H9 (cell line): ENCODE measurements at regions not wholly inside any gene's neighbourhood (a gene's known extent, or its start where the extent isn't known, plus 50 kb on each side); places are given as distances from the start of the nearest gene placed in this dataset.

Experiments used
- DNase-seq: peaks from one replicate; pipeline ENCODE4 v3.0.0-alpha.2; 2017
- H2AFZ ChIP-seq: one replicate; pipeline ENCODE4 v1.6.1; 2013; ENCODE audit warnings: mild to moderate bottlenecking, low read length, control low read depth, moderate library complexity
- H2AK5ac ChIP-seq: 2 replicates; pipeline ENCODE4 v1.6.1; 2013; ENCODE audit warnings: low read length, control low read depth, mixed read lengths; ENCODE audit not compliant: insufficient read length
- H2BK120ac ChIP-seq: one replicate; pipeline ENCODE4 v1.6.1; 2013; ENCODE audit warnings: low read depth, mild to moderate bottlenecking, low read length, control low read depth, inconsistent platforms; ENCODE audit not compliant: poor library complexity, severe bottlenecking
- H2BK12ac ChIP-seq: 2 replicates; pipeline ENCODE4 v1.6.1; 2013; ENCODE audit warnings: low read length, control low read depth, mixed read lengths, low read depth; ENCODE audit not compliant: insufficient read length
- H2BK15ac ChIP-seq: 2 replicates; pipeline ENCODE4 v1.6.1; 2013; ENCODE audit warnings: low read depth, low read length, control low read depth
- H2BK20ac ChIP-seq: one replicate; pipeline ENCODE4 v1.6.1; 2013; ENCODE audit warnings: low read depth, mild to moderate bottlenecking, low read length, control low read depth, inconsistent platforms; ENCODE audit not compliant: poor library complexity, severe bottlenecking
- H2BK5ac ChIP-seq: 2 replicates; pipeline ENCODE4 v1.6.1; 2013; ENCODE audit warnings: low read length, control low read depth, mixed read lengths; ENCODE audit not compliant: insufficient read length
- H3K14ac ChIP-seq: 2 replicates; pipeline ENCODE4 v1.6.1; 2013; ENCODE audit warnings: low read length, control low read depth; ENCODE audit not compliant: insufficient read depth
- H3K18ac ChIP-seq: 2 replicates; pipeline ENCODE4 v1.6.1; 2013; ENCODE audit warnings: low read depth, mild to moderate bottlenecking, mixed read lengths, low read length, control low read depth; ENCODE audit not compliant: insufficient read length
- H3K23ac ChIP-seq: 2 replicates; pipeline ENCODE4 v1.6.1; 2013; ENCODE audit warnings: low read length, control low read depth, mixed read lengths, low read depth; ENCODE audit not compliant: insufficient read length
- H3K23me2 ChIP-seq: 2 replicates; pipeline ENCODE4 v1.6.1; 2013; ENCODE audit warnings: low read depth, mild to moderate bottlenecking, mixed read lengths, low read length, control low read depth; ENCODE audit not compliant: insufficient read length, poor library complexity, severe bottlenecking
- H3K27ac ChIP-seq: 2 replicates; pipeline ENCODE4 v1.5.1; 2013; ENCODE audit warnings: low read length, control low read depth, mixed read lengths, low read depth; ENCODE audit not compliant: insufficient read length
- H3K27me3 ChIP-seq: 2 replicates; pipeline ENCODE4 v1.6.1; 2013; ENCODE audit warnings: low read length, control low read depth, inconsistent platforms; ENCODE audit not compliant: insufficient read depth
- H3K4ac ChIP-seq: 2 replicates; pipeline ENCODE4 v1.6.1; 2013; ENCODE audit warnings: low read depth, mild to moderate bottlenecking, control low read depth, inconsistent platforms, low read length, moderate library complexity
- H3K4me1 ChIP-seq: 2 replicates; pipeline ENCODE4 v1.6.1; 2013; ENCODE audit warnings: low read length, control low read depth, inconsistent platforms; ENCODE audit not compliant: insufficient read depth
- H3K4me2 ChIP-seq: 2 replicates; pipeline ENCODE4 v1.6.1; 2013; ENCODE audit warnings: low read length, control low read depth, mixed read lengths; ENCODE audit not compliant: insufficient read length, insufficient read depth
- H3K56ac ChIP-seq: 2 replicates; pipeline ENCODE4 v1.6.1; 2013; ENCODE audit warnings: low read depth, mild to moderate bottlenecking, mixed read lengths, low read length, control low read depth; ENCODE audit not compliant: insufficient read length
- H3K79me1 ChIP-seq: 2 replicates; pipeline ENCODE4 v1.6.1; 2013; ENCODE audit warnings: low read depth, mild to moderate bottlenecking, moderate library complexity, low read length, control low read depth, inconsistent platforms; ENCODE audit not compliant: insufficient read depth, poor library complexity, severe bottlenecking
- H3K79me2 ChIP-seq: 2 replicates; pipeline ENCODE4 v1.6.1; 2013; ENCODE audit warnings: low read length, control low read depth, inconsistent platforms; ENCODE audit not compliant: insufficient read depth
- H3K9ac ChIP-seq: 2 replicates; pipeline ENCODE4 v1.6.1; 2013; ENCODE audit warnings: low read length, control low read depth, mixed read lengths; ENCODE audit not compliant: insufficient read length; ENCODE audit errors: extremely low read depth
- H3K9me3 ChIP-seq: one replicate; pipeline ENCODE4 v1.6.1; 2013; ENCODE audit warnings: low read depth, low read length, inconsistent platforms; ENCODE audit not compliant: control insufficient read depth
- H3T11ph ChIP-seq: one replicate; pipeline ENCODE4 v1.6.1; 2013; ENCODE audit warnings: mild to moderate bottlenecking, low read length, control low read depth, inconsistent platforms
- H4K20me1 ChIP-seq: one replicate; pipeline ENCODE4 v1.6.1; 2013; ENCODE audit not compliant: control insufficient read depth, insufficient read length, insufficient read depth
- H4K5ac ChIP-seq: 2 replicates; pipeline ENCODE4 v1.6.1; 2013; ENCODE audit warnings: low read depth, mild to moderate bottlenecking, mixed read lengths, low read length, control low read depth; ENCODE audit not compliant: insufficient read length
- H4K8ac ChIP-seq: replicated peaks from 2 replicates; pipeline ENCODE4 v1.6.1; 2013; ENCODE audit warnings: low read length, control low read depth, mixed read lengths, low read depth; ENCODE audit not compliant: insufficient read length
- H4K91ac ChIP-seq: 2 replicates; pipeline ENCODE4 v1.6.1; 2013; ENCODE audit warnings: low read depth, mild to moderate bottlenecking, moderate library complexity, mixed read lengths, low read length, control low read depth; ENCODE audit not compliant: insufficient read length
- H3K27ac Mint-ChIP-seq, 3 experiments: 2 replicates in 2 of 3; 3 replicates in 1 of 3; pipeline ENCODE4 v1.8.0; 2020 to 2021; ENCODE audit warnings: mixed read lengths in 3 of 3, mild to moderate bottlenecking in 1 of 3, moderate library complexity in 1 of 3
- H3K27me3 Mint-ChIP-seq: 2 replicates; pipeline ENCODE4 v1.8.0; 2021; ENCODE audit warnings: low read depth, mild to moderate bottlenecking, moderate library complexity, mixed read lengths
- H3K36me3 Mint-ChIP-seq, 3 experiments: 2 replicates in 2 of 3; 3 replicates in 1 of 3; pipeline ENCODE4 v1.8.0; 2020 to 2021; ENCODE audit warnings: low read depth in 3 of 3, mixed read lengths in 3 of 3; ENCODE audit not compliant: insufficient read depth in 1 of 3
- H3K4me1 Mint-ChIP-seq, 2 experiments: 2 replicates each; pipeline ENCODE4 v1.8.0; 2020; ENCODE audit warnings: mixed read lengths in 2 of 2
- H3K4me3 Mint-ChIP-seq, 2 experiments: 2 replicates in 1 of 2; 3 replicates in 1 of 2; pipeline ENCODE4 v1.8.0; 2020 to 2021; ENCODE audit warnings: mild to moderate bottlenecking in 2 of 2, mixed read lengths in 2 of 2, moderate library complexity in 1 of 2
- H3K9me3 Mint-ChIP-seq, 2 experiments: 2 replicates in 1 of 2; 3 replicates in 1 of 2; pipeline ENCODE4 v1.8.0; 2020; ENCODE audit warnings: mild to moderate bottlenecking in 2 of 2, mixed read lengths in 2 of 2, moderate library complexity in 1 of 2
- CTCF ChIP-seq: fragments of 200-600 bp; sonication (generic); conservative IDR thresholded peaks from 3 replicates; pipeline ENCODE4 v1.8.0; 2021; ENCODE audit warnings: antibody characterized with exemption, mild to moderate bottlenecking
- WGBS: extraction: QIAGEN DNeasy Blood & Tissue Kit; methylation state at CpG from one replicate; pipeline ENCODE4 v1.1.7; 2013; ENCODE audit warnings: missing lambda C conversion rate, low lambda C conversion rate, mixed read lengths; ENCODE audit not compliant: insufficient read length; ENCODE audit errors: extremely low coverage; 5-methylcytosine and 5-hydroxymethylcytosine counted together

- H3K9me3 ChIP-seq, result no peaks in the 10 kb centered on the region
- no peak overlapping the region for H3K27ac ChIP-seq
- H4K5ac ChIP-seq, result no peak overlapping the region
- no peaks in the 10 kb centered on the region for H3K27me3 Mint-ChIP-seq
- H3K9me3 Mint-ChIP-seq, result no peaks in the 10 kb centered on the region
- no peak overlapping the region for H2BK15ac ChIP-seq
- peaks cover 15 to 31% of the 10 kb centered on the region in 2 experiments for H3K4me1 Mint-ChIP-seq
- no peak overlapping the region for H3K18ac ChIP-seq
- H2BK12ac ChIP-seq, result no peak overlapping the region
- H3K23ac ChIP-seq, result no peak overlapping the region
- no peak overlapping the region for H3K4me3 Mint-ChIP-seq
- DNase-seq, result no peak
- WGBS, result no CpG with 5 or more reads among the region's 4 CpGs
- no peak for TF ChIP-seq CTCF
- H2BK120ac ChIP-seq, result no peak overlapping the region
- H2BK20ac ChIP-seq, result no peak overlapping the region
- no peak overlapping the region for H3K4me2 ChIP-seq
- H3K79me1 ChIP-seq, result no peaks in the 10 kb centered on the region
- H2BK5ac ChIP-seq, result no peak overlapping the region
- no peak overlapping the region for H4K8ac ChIP-seq
- H4K91ac ChIP-seq, result no peak overlapping the region
- 0 out of 2 replicates have a peak overlapping the region, but pooled peaks have one; percentile 13 for H3K14ac ChIP-seq
- H3K56ac ChIP-seq, result no peak overlapping the region
- no peaks in the 10 kb centered on the region; the same call in 1 of the 2 replicates for H3K4me1 ChIP-seq
- H3T11ph ChIP-seq, result no peak overlapping the region
- no peaks in the 10 kb centered on the region for H3K79me2 ChIP-seq
- H4K20me1 ChIP-seq, result peaks cover 3% of the 10 kb centered on the region
- no peak overlapping the region for H3K9ac ChIP-seq
- H3K36me3 Mint-ChIP-seq, result no peaks in the 10 kb centered on the region; a peak in 1 of 7 replicates
- no peak overlapping the region for H3K4ac ChIP-seq
- no peaks in the 10 kb centered on the region for H3K27me3 ChIP-seq
- H2AK5ac ChIP-seq, result no peak overlapping the region
- H2AFZ ChIP-seq, result no peak overlapping the region
- no peaks in the 10 kb centered on the region for H3K23me2 ChIP-seq
- peak overlapping the region; percentile 31 to 65 (median 59); a peak in 3 of 7 replicates for H3K27ac Mint-ChIP-seq
These were observed 318.7 kb upstream of the C2CD4B start for GRCh38 chr15:62483814-62484213.
